Cerebellar nuclear complex (tissue), 1 donor: ENCODE measurements at regions not wholly inside any gene's neighbourhood (a gene's known extent, or its start where the extent isn't known, plus 50 kb on each side); places are given as distances from the start of the nearest gene placed in this dataset.

ENCODE experiments used
- DNase-seq, 2 experiments: peaks; one replicate each; lab custom pipeline; 2025; lab: John Stamatoyannopoulos, UW

DNA sequence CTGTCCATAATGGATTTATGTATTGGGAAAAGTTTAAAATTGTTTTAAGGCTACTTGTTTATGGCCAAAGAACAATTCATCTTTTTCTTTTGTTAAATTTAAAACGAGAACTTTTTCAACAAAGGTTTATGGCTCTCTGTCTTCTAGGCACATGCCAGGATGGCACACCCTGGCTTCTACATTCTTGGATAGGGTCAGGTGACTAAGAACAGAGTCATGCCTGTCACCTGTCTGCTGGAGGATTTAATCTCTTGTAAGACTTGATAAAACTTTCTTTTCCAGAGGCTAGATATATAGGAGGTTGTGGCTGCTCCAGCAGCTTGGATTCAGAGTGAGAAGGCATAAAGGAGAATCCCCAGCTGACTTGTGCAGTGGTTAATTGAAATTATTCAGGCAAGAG, 915.4 kb downstream of the GATA3 start:
- no peak for DNase-seq

DNA sequence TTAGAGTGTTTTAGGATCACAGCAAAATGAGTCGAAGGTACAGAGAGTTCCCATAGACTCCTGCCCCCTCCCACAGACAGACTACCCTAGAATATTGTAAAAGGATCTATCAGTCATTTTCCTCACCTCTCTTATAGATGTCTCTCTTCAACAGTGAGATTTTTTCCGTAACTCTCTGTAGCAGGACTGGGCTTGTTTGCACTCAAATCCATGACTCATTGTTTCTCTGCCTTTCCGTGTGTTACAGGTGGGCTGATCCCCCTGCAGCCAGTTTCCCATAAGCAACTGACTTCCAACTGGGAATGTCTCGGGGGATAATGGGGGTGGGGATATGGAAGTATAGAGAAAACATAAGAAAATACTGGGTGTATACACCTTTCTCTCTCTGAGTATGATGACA, 921.0 kb downstream of the GATA3 start:
- no peak for DNase-seq

DNA sequence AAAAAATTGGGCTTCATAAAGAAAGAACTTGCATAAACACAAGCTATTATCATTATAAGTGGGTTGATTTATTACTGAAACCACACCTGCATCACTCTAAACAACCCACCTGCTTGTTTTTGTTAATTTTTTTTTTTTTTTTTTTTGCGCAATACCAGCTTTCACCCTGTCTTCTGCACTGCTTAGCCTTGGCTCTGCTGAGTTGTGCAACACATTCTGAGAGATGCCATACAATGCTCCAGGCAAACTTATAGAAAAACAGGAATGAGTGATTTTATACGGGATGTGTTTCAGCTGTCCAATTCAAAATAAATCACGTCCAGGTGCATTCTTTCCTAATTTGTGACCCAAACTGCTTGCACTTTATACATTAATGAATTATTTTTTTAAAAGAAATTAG, 923.6 kb downstream of the GATA3 start:
- no peak for DNase-seq

DNA sequence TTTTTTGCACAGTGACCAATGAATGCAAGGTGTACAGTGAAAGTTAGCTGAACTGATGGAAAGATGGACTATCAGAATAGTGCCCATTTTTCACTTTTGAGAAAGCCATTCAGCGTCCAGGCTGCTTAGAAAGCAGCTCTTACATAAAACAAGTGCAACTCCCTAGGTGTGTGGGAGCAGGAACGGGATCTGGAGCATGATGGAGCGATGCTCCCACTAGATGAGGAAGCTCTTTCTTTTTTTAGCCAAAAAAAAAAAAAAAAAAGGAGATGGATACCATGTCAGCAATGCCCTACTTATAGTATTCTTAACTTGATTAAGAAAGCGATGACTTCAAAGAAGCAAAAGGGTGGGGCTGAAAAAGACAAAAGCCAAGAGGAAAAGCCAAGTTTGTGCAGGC, 925.5 kb downstream of the GATA3 start:
- no peak for DNase-seq

DNA sequence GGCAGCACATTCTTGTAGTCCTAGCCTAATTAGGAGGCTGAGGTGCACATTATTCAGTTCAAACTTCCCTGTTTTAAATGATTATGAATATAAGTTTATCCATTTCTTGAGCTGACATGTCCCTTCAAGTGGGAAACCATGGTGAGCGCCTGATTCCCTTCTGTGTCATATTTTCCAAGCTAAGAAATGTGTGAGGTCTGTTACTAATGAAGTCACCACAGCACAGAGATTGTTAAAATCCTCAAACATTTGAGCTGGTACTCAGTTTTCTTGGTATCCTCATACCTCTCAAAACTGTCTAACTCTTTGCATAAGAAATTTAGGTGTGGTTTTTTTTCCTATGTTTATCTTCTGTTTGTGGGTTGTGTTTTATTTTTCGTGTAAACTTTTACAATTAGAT, 926.8 kb downstream of the GATA3 start:
- DNase-seq: no peak

DNA sequence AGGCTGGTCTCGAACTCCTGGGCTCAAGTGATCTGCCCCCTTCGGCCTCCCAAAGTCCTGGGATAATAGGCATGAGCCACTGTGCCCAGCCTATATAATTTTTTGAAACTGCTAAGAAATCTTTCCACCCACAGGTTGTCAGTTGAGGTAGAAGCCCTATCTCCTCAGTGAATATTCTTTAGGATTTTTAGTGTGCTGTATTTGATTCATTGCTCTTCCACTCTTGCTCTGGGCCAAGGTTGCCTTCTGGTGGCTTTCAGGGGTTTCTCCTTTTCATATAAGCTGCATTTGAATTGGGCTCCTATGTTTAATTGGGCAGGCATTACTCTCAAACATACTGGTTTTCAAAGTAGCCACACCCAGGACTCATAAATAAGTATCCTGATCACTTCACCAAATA, 931.2 kb downstream of the GATA3 start:
- no peak for DNase-seq

DNA sequence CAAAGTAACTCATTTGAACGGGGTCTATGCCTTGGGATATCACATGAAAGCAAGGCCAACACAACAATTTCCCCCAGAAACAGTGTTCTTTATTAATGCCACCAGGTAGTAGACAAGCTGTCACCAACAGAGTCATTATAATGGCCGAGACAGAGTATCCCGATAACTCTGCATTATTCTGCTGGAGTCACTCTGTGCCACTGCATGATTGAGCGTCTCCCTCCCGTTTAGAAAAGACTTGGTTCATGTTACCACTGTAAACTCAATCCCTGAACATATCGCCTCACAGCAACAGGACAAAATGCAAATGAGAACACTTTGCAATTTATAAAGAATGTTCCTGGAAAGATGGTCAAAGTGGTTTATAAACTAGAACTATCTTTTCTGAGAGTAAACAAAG, 932.5 kb downstream of the GATA3 start:
- DNase-seq: no peak

DNA sequence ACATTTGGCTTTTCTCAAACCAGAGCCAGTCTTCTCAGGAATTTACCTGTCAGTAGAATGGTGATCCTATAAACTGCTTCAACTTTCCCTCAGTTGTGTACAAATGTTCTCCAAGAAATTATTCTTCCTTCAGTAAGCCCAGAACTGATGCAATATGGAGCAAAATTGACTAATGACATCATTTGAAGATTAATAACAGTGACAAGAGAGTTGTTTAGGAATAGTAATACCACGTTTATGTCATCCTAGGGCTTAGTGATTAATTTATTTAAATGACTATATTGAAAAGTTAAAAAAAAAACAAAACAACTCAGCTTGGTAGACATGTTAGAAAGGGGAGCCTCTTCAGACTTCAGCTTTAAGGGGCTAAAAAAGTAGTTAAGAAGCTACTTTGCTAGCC, 933.2 kb downstream of the GATA3 start:
- no peak for DNase-seq

DNA sequence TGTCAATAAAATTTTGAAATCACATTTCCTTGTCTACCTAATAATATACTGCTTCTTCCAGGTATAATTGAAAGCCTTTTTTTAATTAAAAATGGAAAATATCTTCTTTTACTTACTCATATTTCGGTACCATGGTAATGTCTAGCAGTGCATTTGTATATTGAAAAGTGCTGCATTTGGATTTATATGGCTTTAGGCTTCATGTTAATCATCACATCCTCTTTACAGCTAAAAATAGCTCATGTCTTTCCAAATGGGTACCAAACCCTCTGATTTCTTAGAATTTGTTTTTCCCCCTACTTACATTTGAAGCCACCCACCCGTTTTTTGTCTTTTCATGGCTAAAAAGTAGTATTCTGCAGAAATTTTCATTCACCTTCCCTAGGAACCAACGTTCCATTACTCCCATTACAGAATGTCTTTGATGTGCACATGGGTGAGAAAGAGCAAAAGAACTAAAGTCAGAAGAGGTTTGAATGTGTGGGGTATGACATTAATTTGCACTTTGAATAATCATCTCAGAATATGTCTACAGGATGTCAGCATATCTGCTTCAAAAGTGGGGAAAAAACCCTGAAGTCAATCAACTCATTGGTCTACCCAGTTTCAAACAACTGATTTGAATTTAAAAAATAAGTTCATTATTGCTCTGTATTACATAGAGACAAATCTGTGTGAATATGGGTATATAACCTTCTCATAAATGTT, 935.9 kb downstream of the GATA3 start:
- DNase-seq: no peak

DNA sequence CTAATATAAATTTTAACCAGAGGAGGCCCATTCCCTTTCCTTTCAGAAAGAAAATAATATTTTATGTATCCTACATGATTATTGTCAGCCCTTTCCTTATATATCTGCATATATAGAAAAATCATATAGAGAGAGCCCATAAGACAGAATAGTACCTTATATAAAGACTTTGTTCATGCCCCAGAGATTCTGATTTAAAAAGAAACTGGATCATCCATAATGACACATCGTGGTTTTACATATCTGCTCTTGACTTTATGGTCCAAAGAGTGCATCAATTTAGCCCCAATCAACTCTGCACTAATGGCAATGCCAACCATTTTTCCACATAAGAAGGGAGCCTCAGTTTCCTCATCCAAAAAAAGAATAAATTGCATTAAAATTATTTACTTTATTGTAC, 937.5 kb downstream of the GATA3 start:
- no peak for DNase-seq

DNA sequence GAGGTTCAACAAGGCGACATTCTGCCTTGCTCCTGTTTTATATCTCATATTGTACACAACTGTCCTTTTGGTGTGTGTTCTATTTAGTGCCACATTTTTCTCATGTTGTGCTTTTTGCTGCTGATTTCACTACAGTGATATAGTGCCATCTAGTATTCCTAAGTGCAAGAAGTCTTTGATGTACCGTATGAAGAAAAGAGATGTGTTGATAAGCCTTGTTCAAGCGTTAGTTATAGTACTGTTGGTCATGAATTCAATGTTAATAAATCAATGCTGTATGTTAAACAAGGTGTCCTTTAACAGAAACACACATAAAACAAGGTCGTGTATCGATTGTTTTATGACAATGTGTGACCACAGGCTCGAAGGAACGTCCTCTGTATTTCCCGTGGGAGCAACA, 939.4 kb downstream of the GATA3 start:
- DNase-seq: no peak

DNA sequence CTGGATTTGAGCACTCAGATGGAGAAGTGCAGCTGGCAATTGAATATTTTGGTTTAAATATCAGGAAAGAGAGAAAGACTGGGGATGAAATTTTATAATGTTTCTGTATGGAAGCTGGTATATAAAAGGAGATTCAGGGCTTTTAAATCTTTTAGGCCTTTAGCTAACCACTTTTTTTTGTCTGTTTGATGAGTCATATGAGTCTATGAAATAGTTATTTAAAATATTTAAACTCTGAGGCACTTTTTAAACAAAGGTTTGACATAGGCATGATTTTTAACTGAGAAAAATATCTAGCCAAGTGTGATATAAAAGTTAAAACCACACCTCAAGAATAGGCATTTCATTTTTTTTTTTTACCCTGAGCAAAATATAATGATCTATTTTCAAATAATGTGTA, 944.3 kb downstream of the GATA3 start:
- DNase-seq: no peak

DNA sequence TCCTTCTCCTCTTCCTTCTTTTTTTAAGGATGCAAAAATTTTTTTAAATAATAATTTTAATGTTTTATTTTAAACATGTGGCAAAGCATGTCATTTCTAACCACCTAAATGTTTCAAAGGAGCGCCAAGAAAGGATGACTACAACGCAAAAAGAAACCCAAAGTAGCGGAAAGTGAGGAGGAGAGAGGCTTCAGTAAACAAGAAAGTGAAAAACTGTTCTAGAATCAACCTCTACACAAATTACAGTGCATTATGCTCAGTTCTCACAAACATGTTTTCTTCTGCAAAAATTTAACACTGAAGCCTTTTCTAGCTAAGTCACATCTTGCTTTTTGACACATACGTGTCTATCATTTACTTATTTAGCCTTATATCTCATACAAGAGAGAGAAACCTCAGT, 948.6 kb downstream of the GATA3 start:
- no peak for DNase-seq

DNA sequence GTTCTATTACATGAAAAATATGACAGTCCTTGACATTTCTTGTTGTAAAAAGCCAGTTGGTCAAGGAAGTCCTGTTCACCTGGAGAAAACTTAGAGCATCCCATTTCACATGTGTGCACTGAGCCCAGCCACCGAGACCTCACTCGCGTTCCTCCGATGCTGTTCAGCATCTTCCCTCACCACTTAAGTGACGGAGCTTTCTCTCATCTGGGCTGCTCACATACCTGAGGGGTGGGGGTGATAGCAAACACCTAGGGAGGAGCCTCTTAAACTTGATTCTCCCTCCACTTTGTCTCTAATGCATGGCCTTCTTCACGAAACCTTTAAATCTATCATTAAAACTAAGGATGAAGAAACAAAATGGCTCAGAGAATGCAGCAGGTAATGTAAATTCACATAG, 950.2 kb downstream of the GATA3 start:
- no peak for DNase-seq

DNA sequence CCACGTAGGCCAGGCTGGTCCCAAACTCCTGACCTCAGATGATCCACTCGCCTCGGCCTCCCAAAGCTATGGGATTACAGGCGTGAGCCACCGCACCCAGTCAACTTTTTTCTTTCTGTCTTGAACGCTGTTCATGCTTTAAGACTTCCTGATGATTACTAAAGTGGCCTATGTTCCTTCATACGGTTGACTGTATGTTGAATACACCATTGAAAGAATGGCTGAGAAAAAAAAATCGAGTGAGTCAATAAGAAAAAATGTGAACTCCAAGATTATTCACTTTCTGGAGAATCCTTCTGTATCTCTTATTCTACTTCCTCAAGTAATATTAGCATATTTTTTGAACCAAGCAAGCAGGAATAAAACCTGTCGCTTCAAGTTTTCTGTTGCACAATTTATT, 955.0 kb downstream of the GATA3 start:
- no peak for DNase-seq

DNA sequence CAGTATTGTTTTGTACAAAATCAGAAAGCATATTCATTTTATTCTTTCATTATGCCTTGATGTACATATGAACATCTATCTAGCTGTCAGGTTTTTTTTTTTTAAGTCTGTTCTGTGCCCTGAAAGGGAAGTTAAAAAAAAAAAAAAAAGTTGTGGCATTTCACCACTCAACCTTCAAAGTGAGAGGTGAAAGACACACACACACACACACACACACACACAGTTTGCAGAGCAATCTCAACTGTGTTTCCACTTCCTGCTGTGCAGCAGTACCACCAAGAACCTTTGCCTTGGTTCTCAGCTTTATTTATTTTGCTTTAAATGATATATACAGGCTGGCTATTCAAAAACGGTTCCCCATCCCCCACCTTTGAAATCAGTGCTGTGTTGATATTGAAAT, 955.6 kb downstream of the GATA3 start:
- no peak for DNase-seq

DNA sequence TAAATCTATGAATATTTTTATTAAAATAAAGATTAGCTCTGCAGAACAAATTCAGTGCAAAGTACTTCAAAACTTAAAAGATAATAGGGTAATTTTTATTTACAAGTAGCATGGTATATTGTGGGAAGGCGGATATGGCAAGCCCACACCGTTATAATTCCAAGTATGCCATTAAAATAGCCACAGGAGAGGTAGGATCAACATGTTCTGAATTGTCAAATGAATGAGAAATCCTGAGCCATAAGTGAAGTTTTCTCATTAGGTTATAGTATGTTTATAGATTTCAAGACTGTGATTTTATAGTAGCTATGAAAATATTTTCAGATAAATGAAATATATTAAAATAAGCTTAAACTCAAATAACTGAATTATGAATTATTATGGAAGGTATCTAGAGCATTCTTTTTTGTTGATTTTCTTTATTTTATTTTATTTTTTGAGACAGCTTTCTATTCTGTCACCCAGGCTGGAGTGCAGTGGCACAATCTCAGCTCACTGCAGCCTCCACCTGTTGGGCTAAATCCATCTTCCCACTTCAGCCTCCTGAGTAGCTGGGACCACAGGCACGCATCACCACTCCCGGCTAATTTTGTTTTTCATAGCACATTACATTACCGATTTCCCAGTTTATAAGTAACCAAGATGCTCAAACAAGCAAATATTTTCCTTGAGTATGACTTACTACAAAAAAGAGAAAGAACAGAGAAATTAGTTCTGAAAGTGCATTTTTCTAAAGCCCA, 956.6 kb downstream of the GATA3 start:
- no peak for DNase-seq

DNA sequence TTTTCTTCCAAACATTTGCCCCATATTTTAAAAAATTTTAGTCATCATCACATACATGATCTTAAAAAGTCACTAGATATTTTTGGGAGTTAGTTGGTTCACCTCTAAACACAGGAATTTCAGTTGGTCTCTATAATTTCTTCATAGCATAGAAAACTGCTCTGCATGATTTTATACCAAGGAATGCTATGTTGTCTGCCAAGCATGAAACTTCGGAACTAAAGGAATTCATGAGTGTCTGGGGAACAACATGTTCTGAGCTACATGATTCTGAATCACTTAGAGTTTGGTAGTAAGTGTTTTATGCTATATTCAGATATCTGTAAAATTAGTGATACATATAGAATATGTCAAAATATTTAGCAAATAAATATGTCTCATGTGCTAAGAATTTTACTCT, 957.8 kb downstream of the GATA3 start:
- DNase-seq: no peak

DNA sequence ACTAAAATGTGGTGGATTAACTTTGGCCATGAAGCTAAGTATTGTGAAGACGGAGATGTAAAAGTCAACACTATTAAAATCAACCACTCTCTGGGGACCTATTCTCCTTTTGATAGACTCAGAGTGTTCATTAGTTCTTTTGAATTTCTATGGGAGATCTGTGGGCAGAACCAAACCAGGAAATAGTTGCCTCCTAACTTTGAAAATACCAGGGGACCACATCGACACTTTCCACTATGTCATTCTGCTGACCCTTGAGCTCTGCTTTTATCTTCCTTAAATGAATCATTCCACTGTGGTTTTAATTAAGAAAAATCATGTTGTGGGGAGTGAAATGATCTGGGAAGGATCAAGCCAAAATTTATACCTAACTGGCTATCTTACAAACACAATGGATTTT, 960.5 kb downstream of the GATA3 start:
- no peak for DNase-seq

DNA sequence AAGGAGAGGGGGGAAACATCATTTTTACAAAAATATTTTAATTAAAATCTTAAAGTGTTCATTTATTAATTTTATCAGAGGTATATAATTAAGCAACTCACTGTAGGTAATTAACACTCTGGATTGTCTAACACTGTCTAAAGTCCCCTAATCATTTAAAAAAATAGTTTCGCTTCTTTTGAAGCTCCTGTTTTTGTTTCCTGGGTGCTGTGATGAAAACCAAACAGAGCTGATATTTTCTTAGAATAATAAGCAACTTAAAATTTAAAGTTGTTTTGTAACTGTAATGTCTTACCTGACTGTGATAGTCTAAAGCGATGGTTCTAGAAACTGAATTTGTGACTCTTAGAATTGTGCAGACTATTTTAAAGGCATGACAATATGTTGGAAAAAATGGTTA, 961.0 kb downstream of the GATA3 start:
- no peak for DNase-seq

DNA sequence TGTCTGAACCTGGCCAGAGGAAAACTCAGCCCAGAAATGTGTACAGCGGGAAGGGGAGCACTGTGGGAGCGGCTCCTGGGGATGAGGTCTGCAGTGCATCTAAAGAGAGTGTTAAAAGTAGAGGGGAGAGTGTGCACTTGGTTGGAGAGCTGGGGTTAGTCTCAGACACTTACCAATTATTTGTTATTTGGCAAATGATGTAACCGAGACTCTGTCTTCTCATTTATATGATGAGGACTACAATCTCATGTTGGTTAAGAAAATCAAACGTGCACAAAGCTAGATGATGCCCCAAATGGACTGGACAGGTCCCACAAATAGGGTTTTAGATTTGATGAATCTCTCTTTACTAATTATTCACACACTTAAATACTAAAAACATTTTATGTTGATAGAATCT, 962.4 kb downstream of the GATA3 start:
- DNase-seq: no peak

DNA sequence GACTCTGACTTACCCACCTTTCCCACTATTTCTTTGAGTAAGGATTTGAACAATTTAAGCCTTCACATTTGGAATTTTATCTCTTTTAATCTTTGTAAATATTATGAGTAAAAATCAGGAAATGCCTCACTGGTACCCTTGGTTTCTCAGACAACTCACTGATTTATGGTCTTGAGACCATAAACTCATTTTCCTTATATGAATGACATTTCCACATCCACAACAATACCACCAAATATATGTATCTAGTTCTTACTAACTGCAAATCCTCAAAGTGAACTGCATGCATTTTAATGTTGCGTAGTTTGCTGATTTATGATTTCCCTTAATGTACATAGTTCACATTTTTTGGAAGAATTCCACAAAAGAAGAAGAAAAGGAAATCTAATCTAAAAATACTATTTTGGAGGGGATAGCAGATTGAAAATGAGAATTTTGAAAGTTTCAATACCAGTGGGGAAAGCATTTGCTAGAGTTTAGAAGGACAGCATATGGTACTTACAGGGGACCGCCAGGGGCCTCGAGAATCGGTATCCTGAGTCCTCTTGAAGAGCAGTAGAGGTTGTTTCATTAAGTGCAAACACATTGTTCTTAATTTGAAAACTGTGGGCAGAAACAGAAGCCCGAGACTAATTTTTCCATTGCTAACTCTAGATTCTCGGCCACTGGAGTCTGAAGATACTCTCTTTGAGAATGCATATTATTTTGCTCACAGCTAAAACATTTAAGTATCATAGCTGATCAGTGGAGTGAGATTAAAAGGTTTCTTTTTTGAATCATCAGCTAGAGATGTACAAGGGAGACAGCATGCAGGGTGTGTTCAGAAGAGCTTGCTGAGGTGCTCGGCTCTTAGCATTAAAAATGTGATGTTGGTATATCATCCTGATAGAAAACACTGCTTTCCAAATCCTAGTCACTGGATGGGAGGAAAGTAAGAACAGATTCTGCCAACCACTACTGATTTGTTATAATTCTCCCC, 964.0 kb downstream of the GATA3 start:
- DNase-seq: no peak

DNA sequence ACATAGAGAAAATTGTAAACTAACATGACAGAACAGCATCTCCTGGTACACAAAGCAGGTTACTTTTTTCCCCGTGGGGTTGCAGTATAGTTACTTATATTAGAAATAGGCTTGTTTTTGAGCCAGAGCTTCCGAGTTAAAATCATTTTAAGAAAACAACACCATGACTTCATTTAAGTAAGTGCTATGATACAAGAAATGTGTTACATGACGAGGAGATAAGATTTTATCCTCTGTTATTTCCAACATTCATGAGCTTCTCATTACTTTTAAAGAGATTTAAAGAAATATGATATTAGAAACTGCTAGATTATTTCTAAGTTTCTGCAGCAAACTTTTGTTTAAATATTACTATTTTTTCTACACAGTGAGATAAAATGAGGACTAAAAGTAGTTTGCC, 968.7 kb downstream of the GATA3 start:
- no peak for DNase-seq
